GM19239 (cell line): ENCODE measurements at regions not wholly inside any gene's neighbourhood (a gene's known extent, or its start where the extent isn't known, plus 50 kb on each side); places are given as distances from the start of the nearest gene placed in this dataset.
"Not testable (repeated sequence)": the region's sequence is repeated elsewhere in the genome, so short reads cannot be mapped to it uniquely, and the experiment has no call there.

Experiments used
- DNase-seq: peaks from one replicate; pipeline ENCODE4 v3.0.0; 2011; ENCODE audit warnings: low spot score; ENCODE audit not compliant: insufficient read length
- FAIRE-seq: peaks from 2 replicates; lab custom pipeline; 2011; peaks lifted over from hg19 to GRCh38; lab: Jason Lieb, UNC

DNA sequence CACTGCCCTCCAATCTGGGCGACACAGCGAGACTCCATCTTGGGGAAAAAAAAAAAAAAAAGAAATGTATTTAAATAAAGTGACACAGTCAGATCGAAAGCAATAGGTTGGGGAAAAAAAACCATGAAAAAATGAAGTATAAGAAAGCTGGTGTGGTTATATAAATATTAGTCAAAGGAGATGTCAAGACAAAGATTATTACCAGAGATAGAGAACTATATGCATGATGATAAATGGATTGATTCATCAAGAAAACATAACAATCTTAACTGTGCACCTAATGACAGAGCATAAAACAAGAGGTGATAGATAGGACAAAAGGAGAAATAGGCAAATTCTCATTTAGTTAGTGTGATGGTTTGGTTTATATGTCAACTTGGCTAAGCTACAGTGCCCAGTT is 146.9 kb upstream of the AHI1 start:
- DNase-seq (no peak), FAIRE-seq (no peak)

DNA sequence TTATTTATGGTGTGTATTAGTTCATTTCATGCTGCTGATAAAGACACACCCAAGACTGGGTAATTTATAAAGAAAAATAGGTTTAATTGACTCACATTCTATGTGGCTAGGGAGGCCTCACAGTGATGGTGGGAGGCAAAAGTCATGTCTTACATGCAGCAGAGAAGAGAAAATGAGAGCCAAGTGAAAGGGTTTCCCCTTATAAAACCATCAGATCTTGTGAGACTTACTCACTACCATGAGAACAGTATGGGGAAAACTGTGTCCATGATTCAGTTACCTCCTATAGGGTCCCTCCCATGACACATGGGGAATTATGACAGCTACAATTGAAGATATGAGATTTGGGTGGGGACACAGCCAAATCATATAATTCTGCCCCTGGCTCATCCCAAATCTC is 150.0 kb upstream of the AHI1 start:
- no peak for FAIRE-seq

DNA sequence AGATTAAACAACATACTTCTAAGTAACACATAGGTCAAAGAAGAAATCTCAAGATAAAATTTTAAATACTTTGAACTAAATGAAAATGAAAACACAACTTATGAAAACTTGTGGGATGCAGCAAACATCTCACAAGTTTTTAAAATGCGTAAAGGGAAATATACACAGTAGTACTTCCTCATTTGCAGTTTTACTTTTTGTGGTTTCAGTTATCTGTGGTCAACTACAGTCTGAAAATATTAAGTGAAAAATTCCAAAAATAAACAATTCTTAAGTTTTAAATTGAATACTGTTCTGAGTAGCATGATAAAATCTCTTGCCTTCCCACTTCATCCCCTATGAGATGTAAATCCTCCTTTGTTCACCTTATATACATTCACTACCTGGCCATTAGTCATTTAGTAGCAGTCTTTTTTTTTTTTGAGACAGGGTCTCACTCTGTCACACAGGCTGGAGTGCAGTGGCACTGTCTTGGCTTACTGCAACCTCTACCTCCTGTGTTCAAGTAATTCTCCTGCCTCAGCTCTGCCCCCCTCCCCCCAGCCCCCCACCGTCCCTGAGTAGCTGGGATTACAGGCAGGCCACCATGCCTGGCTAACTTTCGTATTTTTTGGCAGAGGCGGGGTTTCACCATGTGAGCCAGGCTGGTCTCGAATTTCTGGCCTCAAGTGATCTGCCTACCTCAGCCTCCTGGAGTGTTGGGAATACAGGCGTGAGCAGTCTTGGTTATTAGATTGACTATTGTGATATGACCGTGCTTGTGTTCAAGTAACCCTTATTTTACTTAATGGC is 154.6 kb upstream of the AHI1 start:
- FAIRE-seq (peak; percentile 89), DNase-seq (no peak)

More for the DNA sequence above, 150.0 kb upstream of the AHI1 start:
- no peak for DNase-seq

DNA sequence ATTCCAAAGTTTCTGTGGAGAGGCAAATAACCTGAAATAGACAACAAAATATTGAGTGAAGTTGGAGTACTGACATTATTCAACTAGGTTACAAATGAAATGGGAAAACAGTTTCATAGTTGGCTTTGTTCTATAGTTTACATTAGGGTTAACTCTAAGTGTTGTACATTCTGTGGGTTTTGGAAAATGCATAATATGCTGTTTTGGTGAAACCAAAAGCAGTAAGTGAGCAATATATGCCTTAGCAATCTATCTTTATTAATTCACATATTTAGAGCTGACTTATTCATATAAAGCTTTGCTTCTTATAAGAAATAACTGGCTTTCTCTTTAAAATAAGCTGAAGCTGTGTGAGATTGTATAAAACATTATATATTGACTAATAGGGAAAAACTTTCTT is 157.5 kb upstream of the AHI1 start:
- FAIRE-seq (no peak), DNase-seq (no peak)

DNA sequence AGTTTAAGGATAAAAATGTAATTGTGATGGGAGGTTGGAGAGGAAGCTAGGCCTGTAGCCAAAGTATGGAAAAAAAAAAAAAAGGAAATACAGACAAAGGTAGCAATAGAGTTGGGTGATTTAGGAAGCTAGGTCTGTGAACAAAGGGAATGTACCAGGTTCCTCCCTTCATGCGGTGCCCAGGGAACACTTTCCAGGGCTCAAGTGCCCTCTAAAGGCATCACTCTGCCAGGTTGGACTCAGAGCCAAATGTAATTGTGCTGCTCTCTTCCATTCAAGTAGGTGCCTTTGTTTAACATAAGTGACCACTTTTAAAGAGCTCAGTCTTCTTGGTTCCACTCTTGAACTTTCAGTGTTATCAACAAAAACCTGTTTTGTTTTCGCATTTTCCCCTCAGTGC is 159.7 kb upstream of the AHI1 start:
- DNase-seq (no peak), FAIRE-seq (peak; percentile 45)

DNA sequence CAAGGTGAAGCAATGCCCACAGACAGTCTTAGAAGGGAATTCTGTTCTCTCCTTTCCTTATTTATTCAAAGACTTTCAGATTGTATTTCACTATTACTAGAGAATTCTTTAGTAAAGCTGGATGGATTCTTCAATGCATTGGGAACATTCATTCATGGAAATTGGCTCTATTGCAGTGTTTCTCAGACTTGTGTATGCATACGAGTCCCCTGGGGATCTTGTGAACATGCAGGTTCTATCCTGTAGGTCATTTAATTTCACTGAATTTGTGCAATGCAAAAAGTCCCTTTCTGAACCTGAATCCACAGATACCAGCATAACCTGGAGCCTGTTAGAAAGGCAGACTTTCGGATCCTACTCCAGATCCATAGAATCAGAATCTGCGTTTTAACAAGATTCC is 160.9 kb upstream of the AHI1 start:
- FAIRE-seq: no peak

DNA sequence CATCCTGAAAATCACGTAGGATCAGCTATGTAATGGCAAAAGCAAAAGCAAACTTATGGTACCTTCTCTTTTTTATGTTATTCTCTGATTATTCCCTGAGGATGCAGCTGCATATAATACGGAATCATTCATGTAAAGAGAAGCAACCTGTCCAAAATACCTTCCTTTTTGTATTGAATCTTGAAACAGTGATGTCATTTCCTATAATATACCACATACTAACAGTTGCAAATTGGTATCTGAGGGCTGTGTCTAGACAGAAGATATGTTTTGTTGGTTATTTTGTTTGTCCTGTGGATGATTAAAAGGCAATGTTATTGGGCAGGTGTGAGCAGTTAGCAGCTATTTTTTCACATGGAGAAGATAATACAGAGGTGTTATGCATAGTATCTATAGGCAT is 161.4 kb upstream of the AHI1 start:
- no peak for FAIRE-seq

More for the DNA sequence above, 160.9 kb upstream of the AHI1 start:
- DNase-seq: no peak

DNA sequence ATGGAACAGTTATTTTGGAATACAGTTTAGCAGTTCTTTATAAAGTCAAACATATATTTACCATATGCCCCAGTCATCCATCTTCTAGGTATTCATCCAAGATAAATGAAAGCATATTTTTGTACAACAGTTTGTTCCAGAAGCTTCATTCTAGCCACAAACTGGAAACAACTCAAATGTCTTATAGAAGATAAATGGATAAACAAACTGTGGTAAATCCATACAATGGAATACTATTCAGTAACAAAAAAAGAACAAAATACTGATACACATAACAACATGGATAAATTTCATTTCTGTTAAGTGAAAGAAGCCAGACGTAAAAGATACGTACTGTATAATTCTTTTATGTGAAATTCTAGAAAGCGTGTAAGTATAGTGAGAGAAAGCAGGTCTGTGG is 167.0 kb upstream of the AHI1 start:
- FAIRE-seq (no peak), DNase-seq (no peak)

More for the DNA sequence above, 161.4 kb upstream of the AHI1 start:
- DNase-seq: no peak

DNA sequence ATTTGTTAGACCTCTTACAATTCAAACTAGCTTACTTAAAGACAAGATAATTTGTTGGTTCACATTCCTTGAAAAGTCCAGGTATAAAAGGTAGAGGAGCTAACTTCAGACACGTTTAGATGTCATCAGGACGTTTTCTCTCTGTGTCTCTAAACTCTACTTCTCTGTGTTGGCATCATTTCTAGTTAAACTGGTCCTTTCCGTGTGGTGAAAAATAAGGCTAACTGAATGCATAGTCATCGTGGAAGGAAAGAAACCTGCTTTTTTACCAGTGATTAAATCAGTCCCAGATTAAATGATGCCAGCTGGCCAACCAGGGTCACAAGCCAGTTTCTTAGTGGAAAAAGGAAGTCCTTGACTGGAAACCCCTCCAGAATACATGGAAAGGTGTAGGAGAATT is 168.4 kb upstream of the AHI1 start:
- FAIRE-seq: no peak

DNA sequence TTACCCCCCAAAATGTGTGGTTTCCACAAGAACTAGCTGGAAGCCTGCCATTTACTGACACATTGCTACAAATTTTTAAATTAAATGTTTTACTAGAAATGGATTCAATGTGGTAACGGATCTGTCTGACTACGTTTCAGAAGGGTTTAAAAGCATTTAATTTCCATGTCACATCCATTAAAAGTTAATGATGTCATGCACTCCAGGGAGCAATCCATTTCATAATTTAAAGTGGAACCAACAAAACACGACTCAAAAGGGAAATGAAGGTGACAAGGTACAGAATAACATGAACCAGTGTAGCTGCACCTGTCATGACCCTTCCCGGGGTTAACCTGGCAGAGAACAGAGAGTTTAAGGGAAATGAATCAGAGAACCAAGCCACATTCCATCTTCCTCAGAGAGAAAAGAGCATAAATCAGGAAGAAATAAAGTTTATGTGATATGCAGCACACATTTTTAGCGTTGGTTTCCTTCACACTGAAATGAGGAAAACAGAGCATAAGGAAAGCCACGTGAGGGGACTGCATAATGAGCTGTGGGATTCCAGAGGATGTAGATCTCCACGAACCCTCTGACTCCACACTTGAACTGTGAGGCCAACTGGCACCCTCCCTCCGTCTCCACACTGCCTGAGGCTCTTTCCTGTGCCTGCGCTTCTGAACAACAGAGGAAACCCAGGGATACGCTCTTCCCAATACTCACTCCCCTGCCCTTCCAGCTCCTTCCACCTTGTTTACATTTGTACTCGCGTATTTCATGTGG is 170.3 kb upstream of the AHI1 start:
- FAIRE-seq (no peak), DNase-seq (no peak)

More for the DNA sequence above, 168.4 kb upstream of the AHI1 start:
- DNase-seq: no peak

DNA sequence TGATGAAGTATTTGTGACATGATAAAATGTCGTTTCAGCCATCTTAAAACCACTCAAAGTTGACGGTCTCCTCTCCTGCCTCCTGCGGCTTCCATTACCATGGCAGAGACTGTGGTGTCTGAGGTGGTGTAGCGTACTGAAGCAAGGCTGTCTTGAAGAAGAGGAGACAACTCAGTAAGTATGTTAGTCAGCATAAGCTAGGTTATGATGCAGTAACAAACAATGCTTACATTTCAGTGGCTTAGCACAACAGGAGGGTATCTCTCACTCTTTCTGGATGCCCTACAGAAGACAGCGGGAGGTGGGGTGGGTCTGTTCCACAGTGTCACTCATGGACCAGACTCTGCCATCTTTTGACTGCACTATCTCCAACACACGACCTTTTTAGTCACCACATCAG is 174.7 kb upstream of the AHI1 start:
- DNase-seq (no peak), FAIRE-seq (no peak)

DNA sequence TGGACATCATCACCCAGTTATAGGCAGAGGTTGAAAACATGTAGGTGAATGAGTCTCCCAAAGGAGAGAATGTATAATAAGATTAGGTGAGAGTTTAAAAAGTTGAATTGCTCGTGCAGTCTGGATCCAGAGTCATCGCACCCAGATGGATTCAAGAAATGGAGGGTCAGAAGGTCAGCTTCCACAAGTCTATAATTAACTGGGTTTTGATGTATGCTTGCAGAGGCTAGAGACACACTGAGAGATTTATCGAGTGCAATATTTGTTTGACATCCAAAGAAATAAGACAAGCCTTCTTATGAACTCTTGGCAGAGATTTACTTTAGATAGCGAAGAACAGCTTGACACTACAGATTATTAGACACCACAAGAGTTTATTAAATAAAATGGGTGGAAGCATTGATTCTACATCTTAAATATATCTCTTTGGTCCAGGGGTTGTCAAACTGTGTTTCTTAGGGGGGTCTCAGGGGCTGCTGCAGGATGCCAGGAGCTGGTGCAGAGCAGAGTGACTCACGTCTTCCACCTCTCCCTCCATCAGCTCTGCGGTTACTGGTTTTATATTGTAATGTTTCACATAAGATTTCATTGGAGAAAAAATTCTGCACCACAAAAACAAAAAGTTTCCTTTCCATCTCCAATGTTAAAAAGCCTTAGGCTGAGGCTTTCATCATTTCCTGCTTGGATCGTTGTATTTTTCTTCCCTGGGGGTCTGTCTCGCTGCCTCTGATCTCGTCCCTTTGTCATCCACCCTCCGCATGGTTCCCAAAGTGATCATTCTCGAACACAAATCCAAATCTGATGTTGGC is 176.2 kb upstream of the AHI1 start:
- FAIRE-seq: no peak
- DNase-seq: no peak

DNA sequence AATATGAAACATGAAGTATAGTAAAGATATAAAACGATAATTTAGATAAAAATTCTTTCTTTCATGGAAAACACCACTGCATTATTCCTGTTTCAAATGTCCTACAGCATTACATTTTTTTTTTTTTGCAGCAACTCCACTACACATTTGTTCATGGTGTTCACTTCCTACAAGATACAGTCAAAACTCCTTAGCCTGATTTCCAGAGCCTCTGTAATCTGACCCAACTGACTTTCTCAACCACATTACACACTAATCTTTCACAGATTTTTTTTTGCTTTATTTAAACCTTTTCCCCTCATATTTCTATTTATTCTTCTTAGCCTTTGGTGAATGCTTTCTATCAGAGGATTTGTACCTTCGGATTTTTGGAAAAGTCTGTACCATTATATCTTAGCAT is 176.5 kb upstream of the PDE7B start:
- no peak for DNase-seq
- no peak for FAIRE-seq

DNA sequence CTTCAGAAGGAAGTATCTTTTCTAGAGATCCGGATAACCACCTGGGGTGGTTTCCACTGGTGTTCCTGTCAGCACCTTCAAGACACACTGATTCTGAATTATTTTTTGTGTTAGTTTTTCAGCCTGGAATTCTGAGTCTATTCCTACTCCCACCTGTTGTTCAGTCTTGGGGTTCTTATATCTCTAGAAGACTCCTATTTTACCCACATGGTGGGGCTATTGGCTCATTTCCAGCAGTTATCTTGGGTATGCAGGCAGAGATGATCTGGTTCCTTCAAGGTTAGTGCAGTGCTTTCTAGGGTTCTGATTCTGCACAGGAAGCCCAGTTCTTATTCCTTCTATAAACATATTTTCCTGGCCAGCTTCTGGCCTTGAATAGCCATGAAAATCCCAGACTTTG is 175.6 kb upstream of the PDE7B start:
- DNase-seq (peak; percentile 13), FAIRE-seq (no peak)

DNA sequence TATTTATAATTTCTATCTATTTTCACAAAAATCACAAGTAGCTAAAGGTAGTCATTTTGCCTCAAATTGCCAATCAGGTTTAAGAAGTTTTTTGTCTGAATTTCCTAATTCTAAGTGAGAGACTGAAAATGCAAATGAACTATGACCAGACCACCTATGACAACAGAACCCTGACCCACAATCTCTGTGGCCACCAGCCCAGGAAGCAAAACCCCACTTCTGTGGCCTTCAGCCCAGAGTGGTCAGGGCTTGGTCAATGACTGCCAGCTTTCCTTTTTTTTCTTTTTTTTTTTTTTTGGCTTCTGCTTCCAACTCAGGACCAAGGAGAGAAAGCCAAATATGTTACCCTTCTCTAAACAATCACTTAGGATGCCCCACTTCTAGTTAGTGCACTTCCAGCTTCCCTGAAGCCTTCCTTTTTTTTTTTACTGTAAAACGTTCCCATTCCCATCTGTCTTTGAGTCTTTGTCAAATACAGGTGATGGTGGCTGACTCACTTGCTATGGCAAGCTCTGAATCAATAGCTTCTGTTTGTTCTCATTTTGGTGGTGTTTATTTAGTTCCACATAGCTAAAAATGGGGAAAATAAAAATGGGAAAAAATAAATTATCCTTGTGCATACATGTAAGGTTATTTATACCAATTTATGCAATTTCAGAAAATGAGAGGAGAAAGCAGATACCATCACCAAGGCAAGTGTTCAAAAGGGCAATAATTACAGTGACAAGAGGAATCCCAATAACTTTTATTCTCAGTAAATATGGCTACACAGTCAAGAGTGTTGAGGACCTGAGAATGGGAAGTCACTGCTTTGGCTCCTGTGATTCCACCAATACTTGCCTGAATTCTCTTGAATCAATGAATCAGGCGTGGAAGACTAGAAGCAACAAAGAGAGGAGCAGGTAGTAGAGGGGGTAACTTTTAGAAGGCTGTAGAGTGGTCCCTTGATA is 170.3 kb upstream of the PDE7B start:
- FAIRE-seq: no peak

DNA sequence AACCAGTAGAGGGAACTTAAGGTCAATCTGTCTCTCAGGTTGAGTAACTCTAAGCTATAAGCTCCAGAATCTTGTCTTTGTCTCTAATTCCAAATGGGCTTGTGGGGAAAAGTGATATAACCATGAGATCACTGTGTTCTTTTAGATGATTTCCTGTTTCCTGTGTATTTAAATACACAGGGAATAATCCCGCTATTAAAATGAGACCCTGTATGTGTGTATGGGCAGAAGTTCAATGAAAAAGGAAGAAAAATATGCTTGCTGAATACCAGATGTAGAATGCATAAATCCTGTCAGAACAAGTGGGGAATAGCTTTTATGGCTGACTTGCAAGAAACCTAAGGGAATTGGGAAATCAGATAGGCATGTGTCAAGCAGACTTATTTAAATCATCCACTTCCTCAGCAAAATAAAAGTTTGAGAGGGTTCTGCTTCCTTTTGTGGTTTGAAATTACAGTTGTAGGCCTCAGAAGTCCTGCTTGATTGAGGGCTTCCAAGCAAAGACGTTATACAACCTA is 164.7 kb upstream of the PDE7B start:
- DNase-seq: no peak
- no peak for FAIRE-seq

More for the DNA sequence above, 170.3 kb upstream of the PDE7B start:
- no peak for DNase-seq

DNA sequence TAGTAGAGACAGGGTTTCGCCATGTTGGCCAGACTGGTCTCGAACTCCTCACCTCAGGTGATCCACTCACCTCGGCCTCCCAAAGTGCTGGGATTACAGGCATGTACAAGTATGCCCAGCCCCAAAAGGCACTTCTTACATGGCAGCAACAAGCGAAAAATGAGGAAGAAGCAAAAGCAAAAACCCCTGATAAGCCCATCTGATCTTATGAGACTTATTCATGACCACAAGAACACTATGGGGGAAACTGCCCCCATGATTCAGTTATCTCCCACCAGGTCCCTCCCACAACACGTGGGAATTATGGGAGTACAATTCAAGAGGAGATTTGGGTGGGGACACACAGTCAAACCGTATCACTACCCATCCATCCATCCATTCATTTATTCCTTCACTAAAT is 163.0 kb upstream of the PDE7B start:
- not testable (repeated sequence) for DNase-seq, FAIRE-seq

DNA sequence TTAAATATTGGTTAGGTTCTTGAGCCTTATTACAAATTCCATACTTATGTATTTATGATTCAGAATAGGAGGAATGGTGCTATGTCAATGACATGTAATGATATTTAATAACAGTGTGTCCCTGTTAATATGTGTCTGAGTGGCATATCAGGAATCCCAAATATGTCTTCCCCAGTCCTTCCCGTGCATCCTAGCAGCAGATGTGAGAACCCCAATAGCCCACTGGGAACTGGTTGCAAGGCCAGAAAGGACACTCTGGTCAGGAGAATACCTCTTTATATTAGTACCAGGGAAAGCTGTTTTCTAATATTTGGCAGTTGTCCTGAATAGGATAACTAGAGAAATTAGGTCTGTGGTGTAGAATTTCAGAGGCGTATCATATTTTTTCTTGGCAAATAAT is 159.1 kb upstream of the PDE7B start:
- no peak for DNase-seq

DNA sequence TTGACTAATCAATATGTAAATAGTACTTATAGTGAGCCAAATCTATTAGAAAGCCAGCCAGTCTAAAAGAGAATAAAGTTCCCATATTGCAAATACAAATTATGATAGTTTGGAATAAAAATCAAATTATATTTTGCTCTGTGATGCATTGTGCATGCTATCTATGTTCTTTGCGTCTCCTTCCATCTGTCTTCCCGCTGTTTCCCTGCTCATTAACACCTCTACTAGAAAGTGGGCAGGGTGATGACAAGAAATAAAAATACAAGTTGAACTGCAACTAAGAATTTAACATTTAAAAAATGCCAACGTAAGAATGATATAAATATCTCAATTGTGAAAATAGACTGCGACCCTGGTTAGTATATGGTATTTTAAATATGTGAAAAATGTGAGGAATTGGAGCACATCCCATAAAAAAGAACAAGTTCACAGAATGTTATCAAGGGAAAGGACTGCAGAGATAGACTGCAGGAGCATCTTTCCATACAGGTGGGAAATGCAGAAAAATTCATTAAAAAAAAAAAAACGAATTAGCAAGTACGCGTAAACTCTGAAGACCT is 157.6 kb upstream of the PDE7B start:
- no peak for DNase-seq
- FAIRE-seq: no peak

More for the DNA sequence above, 159.1 kb upstream of the PDE7B start:
- FAIRE-seq: no peak
